ENCODE measurements at regions not wholly inside any gene's neighbourhood (a gene's known extent, or its start where the extent isn't known, plus 50 kb on each side); places are given as distances from the start of the nearest gene placed in this dataset.
A peak's percentile ranks its signal among the peaks of the same experiment; 100 is the strongest.
"Not testable (repeated sequence)": the region's sequence is repeated elsewhere in the genome, so short reads cannot be mapped to it uniquely, and the experiment has no call there.

- H3K9me3 Mint-ChIP-seq; H3K27me3 Mint-ChIP-seq (ENCODE audit: low read depth in 3 of 3); H3K4me1 Mint-ChIP-seq; H3K27ac Mint-ChIP-seq; H3K36me3 Mint-ChIP-seq; H3K4me3 Mint-ChIP-seq; DNase-seq: not testable (repeated sequence)
Observed at GRCh38 chr2:132267498-132268283, 105.9 kb upstream of the ANKRD30BL start.

GRCh38 chr2:132268284-132268976, 106.7 kb upstream of the ANKRD30BL start:
- not testable (repeated sequence) for H3K27ac Mint-ChIP-seq; DNase-seq; H3K27me3 Mint-ChIP-seq (ENCODE audit: low read depth in 3 of 3); H3K36me3 Mint-ChIP-seq; H3K9me3 Mint-ChIP-seq; H3K4me1 Mint-ChIP-seq
- H3K4me3 Mint-ChIP-seq, result peak overlapping the region in 2 of 5 donors; percentile 1 to 18

DNA sequence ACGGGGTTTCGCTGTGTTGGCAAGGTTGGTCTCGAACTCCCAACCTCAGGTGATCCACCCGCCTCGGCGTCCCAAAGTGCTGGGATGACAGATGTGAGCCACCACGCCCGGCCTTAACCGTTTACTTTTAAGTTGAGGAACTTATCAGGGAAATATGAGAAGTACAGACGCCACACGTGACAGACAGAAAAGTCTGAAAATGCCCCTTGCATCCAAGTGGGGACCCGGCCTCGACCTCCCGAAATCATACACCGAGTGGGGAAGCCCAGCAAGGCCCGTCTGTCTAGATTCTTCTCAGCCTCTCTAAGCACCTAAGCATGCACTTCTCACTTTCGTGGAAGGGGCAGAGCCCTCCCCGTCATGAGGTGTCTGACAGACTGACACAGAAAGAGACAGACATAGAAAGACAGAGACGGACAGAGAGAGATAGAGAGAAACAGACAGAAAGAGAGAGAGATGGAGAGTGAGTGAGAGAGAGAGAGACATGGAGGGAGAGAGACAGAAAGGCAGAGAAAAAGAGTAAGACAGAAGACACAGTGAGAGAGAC, 107.3 kb upstream of the ANKRD30BL start:
- H3K27ac Mint-ChIP-seq, result no peak overlapping the region
- DNase-seq, result no peak
- peaks cover 0 to 4% (median 0%) of the 10 kb centered on the region in 6 donors for H3K9me3 Mint-ChIP-seq
- H3K4me3 Mint-ChIP-seq, result no peak overlapping the region
- peaks cover 0 to under 1% (median 0%) of the 10 kb centered on the region in 3 donors for H3K36me3 Mint-ChIP-seq
- no peaks in the 10 kb centered on the region for H3K4me1 Mint-ChIP-seq
- peaks cover 0 to 2% (median 0%) of the 10 kb centered on the region in 3 donors for H3K27me3 Mint-ChIP-seq (ENCODE audit: low read depth in 3 of 3)

- Mint-ChIP-seq H3K36me3 (peaks cover 0 to 4% (median 0%) of the 10 kb centered on the region in 3 donors), H3K4me1 (no peaks in the 10 kb centered on the region), H3K27ac (no peak overlapping the region), H3K27me3 (ENCODE audit: low read depth in 3 of 3) (no peaks in the 10 kb centered on the region), H3K9me3 (peaks cover 0 to 8% (median 2%) of the 10 kb centered on the region in 6 donors), H3K4me3 (no peak overlapping the region)
- no peak for DNase-seq
Observed at GRCh38 chr2:132270255-132270654, 108.5 kb upstream of the ANKRD30BL start.

DNA sequence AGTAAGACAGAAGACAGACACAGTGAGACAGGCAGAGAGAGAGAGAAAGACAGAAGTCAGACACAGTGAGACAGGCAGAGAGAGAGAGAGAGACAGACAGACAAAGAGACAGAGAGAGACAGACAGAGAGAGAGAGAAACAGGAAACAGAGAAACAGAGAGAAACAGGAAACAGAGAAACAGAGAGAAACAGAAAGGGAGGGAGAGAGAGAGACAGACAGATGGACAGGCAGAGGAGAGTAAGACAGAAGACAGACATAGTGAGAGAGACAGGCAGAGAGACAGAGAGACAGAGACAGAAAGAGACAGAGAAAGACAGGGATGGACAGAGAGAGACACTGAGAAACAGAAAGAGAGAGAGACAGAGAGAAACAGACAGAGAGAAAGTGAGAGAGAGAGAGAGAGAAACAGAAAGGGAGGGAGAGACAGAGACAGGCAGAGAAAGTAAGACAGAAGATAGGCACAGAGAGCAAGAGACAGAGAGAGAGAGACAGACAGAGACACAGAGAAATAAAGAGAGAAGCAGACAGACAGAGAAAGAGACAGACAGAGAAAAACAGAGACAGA, 109.3 kb upstream of the ANKRD30BL start:
- DNase-seq, result no peak
- Mint-ChIP-seq H3K36me3 (peaks cover 0 to 4% (median 0%) of the 10 kb centered on the region in 3 donors), H3K27ac (no peak overlapping the region)

GRCh38 chr2:132271794-132272193, 110.0 kb upstream of the ANKRD30BL start:
- H3K9me3 Mint-ChIP-seq, result peaks cover 2 to 15% (median 7%) of the 10 kb centered on the region in 6 donors
- not testable (repeated sequence) for H3K27ac Mint-ChIP-seq; H3K36me3 Mint-ChIP-seq; DNase-seq; H3K4me3 Mint-ChIP-seq; H3K27me3 Mint-ChIP-seq (ENCODE audit: low read depth in 3 of 3); H3K4me1 Mint-ChIP-seq

More for the DNA sequence above, 109.3 kb upstream of the ANKRD30BL start:
- H3K9me3 Mint-ChIP-seq, result peaks cover 0 to 8% (median 4%) of the 10 kb centered on the region in 6 donors
- no peaks in the 10 kb centered on the region for H3K27me3 Mint-ChIP-seq (ENCODE audit: low read depth in 3 of 3)
- no peaks in the 10 kb centered on the region for H3K4me1 Mint-ChIP-seq
- no peak overlapping the region for H3K4me3 Mint-ChIP-seq

DNA sequence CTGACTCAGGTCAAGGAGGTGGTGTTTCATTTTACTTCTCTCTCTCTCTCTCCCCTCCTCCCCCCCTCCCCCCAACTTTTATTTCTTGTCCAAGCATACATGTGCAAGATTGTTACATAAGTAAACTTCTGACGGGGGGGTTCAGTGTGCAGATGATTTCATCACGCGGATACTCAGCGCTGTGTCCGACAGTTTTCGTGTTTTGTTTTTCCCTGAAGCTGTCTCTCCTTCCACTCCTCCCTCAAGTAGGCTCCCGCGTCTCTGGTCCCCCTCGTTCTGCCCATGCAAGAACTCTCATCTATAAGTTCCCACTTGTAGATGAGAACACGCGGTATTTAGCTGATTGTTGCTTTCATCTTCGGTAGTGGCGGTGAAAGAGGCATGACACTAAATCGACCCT, 111.0 kb upstream of the ANKRD30BL start:
- Mint-ChIP-seq H3K9me3 (peaks cover 8 to 20% (median 12%) of the 10 kb centered on the region in 6 donors), H3K27ac (no peak overlapping the region), H3K36me3 (peaks cover 0 to 4% (median 0%) of the 10 kb centered on the region in 3 donors), H3K27me3 (ENCODE audit: low read depth in 3 of 3) (peaks cover 0 to under 1% (median 0%) of the 10 kb centered on the region in 3 donors), H3K4me1 (no peaks in the 10 kb centered on the region), H3K4me3 (no peak overlapping the region)
- DNase-seq, result no peak

DNA sequence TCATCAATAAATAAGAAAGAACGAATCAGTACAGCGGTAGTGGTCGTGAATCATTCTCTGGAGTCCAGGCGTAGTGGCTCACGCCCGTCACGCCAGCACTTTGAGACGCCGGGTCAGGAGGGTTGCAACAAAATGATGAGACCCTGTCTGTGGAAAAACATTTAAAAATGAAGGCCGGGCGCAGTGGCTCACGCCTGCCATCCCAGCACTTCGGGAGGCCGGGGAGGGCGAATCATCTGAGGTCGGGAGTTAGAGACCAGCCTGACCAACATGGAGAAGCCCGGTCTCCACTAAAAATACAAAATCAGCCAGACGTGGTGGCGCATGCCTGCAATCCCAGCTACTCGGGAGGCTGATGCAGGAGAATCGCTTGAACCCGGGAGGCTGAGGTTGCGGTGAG, 111.8 kb upstream of the ANKRD30BL start:
- H3K9me3 Mint-ChIP-seq, result peaks cover 10 to 24% (median 15%) of the 10 kb centered on the region in 6 donors
- not testable (repeated sequence) for H3K36me3 Mint-ChIP-seq; DNase-seq; H3K4me3 Mint-ChIP-seq; H3K4me1 Mint-ChIP-seq; H3K27ac Mint-ChIP-seq; H3K27me3 Mint-ChIP-seq (ENCODE audit: low read depth in 3 of 3)

DNA sequence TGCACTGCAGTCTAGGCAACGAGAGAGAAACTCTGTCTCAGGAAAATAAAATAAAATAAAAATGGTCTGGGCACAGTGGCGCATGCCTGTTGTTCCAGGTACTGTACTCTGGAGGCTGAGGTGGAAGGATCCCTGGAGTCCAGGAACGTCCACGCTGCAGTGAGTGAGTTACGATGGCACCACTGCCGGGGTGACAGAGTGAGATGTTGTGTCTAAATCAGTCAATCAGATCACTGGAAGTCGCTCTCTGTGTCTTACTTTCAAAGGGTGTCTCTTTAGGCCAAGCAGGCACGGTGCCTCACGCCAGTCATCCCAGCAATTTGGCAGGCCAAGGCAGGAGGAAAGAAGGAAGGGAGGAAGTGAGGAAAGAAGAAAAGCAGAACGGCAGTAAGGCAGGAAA, 112.2 kb upstream of the ANKRD30BL start:
- Mint-ChIP-seq H3K9me3 (peaks cover 10 to 26% (median 16%) of the 10 kb centered on the region in 6 donors), H3K4me1 (no peaks in the 10 kb centered on the region), H3K36me3 (peaks cover 0 to 8% (median 0%) of the 10 kb centered on the region in 3 donors), H3K4me3 (no peak overlapping the region), H3K27ac (no peak overlapping the region), H3K27me3 (ENCODE audit: low read depth in 3 of 3) (peaks cover 0 to 1% (median 0%) of the 10 kb centered on the region in 3 donors)
- no peak for DNase-seq

DNA sequence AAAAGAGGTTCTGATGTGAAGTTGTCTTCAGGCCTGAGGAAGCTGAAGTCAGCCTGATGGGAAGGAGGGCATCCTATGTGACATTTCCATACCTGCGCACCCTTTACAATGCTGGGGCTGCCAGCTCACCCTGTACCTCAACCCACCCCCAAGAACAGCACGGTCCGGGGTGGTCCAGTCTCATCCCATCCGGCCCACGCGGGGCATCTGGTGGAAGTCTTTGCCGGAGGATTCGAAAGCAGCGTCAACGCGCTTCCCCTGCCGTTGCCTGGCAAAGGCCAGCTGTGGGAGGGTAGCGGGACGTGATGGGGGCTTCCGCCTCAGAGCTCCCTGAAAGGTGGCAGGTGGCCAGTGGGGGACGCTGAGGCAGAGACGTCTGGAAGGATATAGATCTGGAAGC, 113.6 kb upstream of the ANKRD30BL start:
- Mint-ChIP-seq H3K27ac (no peak overlapping the region), H3K36me3 (peaks cover 0 to 8% (median 0%) of the 10 kb centered on the region in 3 donors), H3K27me3 (ENCODE audit: low read depth in 3 of 3) (peaks cover 0 to 1% (median 0%) of the 10 kb centered on the region in 3 donors), H3K9me3 (peaks cover 16 to 34% (median 21%) of the 10 kb centered on the region in 6 donors), H3K4me1 (no peaks in the 10 kb centered on the region), H3K4me3 (no peak overlapping the region)
- no peak for DNase-seq

- peaks cover 0 to 11% (median 0%) of the 10 kb centered on the region in 3 donors for H3K36me3 Mint-ChIP-seq
- peaks cover 16 to 42% (median 32%) of the 10 kb centered on the region in 6 donors for H3K9me3 Mint-ChIP-seq
- H3K27me3 Mint-ChIP-seq (ENCODE audit: low read depth in 3 of 3), result peaks cover 0 to 1% (median 0%) of the 10 kb centered on the region in 3 donors
- H3K4me3 Mint-ChIP-seq, result no peak overlapping the region
- no peak overlapping the region for H3K27ac Mint-ChIP-seq
- no peak for DNase-seq
- H3K4me1 Mint-ChIP-seq, result no peaks in the 10 kb centered on the region
Observed at GRCh38 chr2:132276571-132276981, 114.8 kb upstream of the ANKRD30BL start.

- peaks cover 0 to 1% (median 0%) of the 10 kb centered on the region in 3 donors for H3K27me3 Mint-ChIP-seq (ENCODE audit: low read depth in 3 of 3)
- DNase-seq, result no peak
- H3K4me1 Mint-ChIP-seq, result no peaks in the 10 kb centered on the region
- H3K27ac Mint-ChIP-seq, result no peak overlapping the region
- peaks cover 21 to 47% (median 38%) of the 10 kb centered on the region in 6 donors for H3K9me3 Mint-ChIP-seq
- no peak overlapping the region for H3K4me3 Mint-ChIP-seq
- peaks cover 0 to 11% (median 4%) of the 10 kb centered on the region in 3 donors for H3K36me3 Mint-ChIP-seq
Observed at GRCh38 chr2:132278267-132278666, 116.5 kb upstream of the ANKRD30BL start.

- no peaks in the 10 kb centered on the region for H3K4me1 Mint-ChIP-seq
- H3K27ac Mint-ChIP-seq, result no peak overlapping the region
- no peak overlapping the region for H3K4me3 Mint-ChIP-seq
- H3K9me3 Mint-ChIP-seq, result peaks cover 17 to 47% (median 36%) of the 10 kb centered on the region in 6 donors
- no peak for DNase-seq
- peaks cover 0 to 1% (median 0%) of the 10 kb centered on the region in 3 donors for H3K27me3 Mint-ChIP-seq (ENCODE audit: low read depth in 3 of 3)
- H3K36me3 Mint-ChIP-seq, result peaks cover 0 to 7% (median 4%) of the 10 kb centered on the region in 3 donors
Observed at GRCh38 chr2:132279344-132279743, 117.6 kb upstream of the ANKRD30BL start.
